PC-9 (cell line): ENCODE measurements at regions not wholly inside any gene's neighbourhood (a gene's known extent, or its start where the extent isn't known, plus 50 kb on each side); places are given as distances from the start of the nearest gene placed in this dataset.
A peak's percentile ranks its signal among the peaks of the same experiment; 100 is the strongest.

ENCODE experiments used
- BruUV-seq: library from RNA; stranded (reverse); fragments of 400-500 nt; replicated peaks from 2 replicates; lab custom pipeline; 2021; lab: Mats Ljungman, UMichigan
- CTCF ChIA-PET: fragments of 300-600 bp; sonication (Branson Sonifier 250); formaldehyde crosslinking; loops from one replicate; lab custom pipeline; 2022; ENCODE audit warnings: antibody characterized with exemption; lab: Charles Lee
- POLR2A ChIA-PET: fragments of 300-600 bp; sonication (Branson Sonifier 250); formaldehyde crosslinking; loops from one replicate; lab custom pipeline; 2022; ENCODE audit warnings: antibody characterized with exemption; ENCODE audit not compliant: unreplicated experiment; lab: Charles Lee
- DNase-seq, 2 experiments: peaks; one replicate each; pipeline versions ENCODE4 v3.0.0 to v3.0.0-alpha.2; 2015 to 2022; ENCODE audit warnings: mixed read lengths in 1 of 2
- H2AFZ ChIP-seq: fragments of 200-600 bp; sonication (generic); 2 replicates; pipeline ENCODE4 v1.8.1; 2017; ENCODE audit warnings: antibody characterized with exemption
- H3F3A ChIP-seq: fragments of 200-600 bp; sonication (generic); 2 replicates; pipeline ENCODE4 v1.8.1; 2017; ENCODE audit warnings: antibody characterized with exemption, mild to moderate bottlenecking, low read depth; ENCODE audit not compliant: insufficient read depth
- H3K27ac ChIP-seq: fragments of 200-600 bp; sonication (generic); 2 replicates; pipeline ENCODE4 v1.6.1; 2016; ENCODE audit warnings: mixed run types
- H3K27me3 ChIP-seq: fragments of 200-600 bp; sonication (generic); 2 replicates; pipeline ENCODE4 v1.6.1; 2016; ENCODE audit warnings: low read depth, mixed run types; ENCODE audit not compliant: insufficient read depth
- H3K36me3 ChIP-seq: fragments of 200-600 bp; sonication (generic); 2 replicates; pipeline ENCODE4 v1.6.1; 2016; ENCODE audit warnings: low read depth, mixed run types
- H3K4me1 ChIP-seq: fragments of 200-600 bp; sonication (generic); replicated peaks from 2 replicates; pipeline ENCODE4 v1.6.1; 2016; ENCODE audit warnings: mixed run types; ENCODE audit not compliant: insufficient read depth
- H3K4me2 ChIP-seq: fragments of 200-600 bp; sonication (generic); 2 replicates; pipeline ENCODE4 v1.6.1; 2017; ENCODE audit warnings: mixed run types
- H3K4me3 ChIP-seq: fragments of 200-600 bp; sonication (generic); 2 replicates; pipeline ENCODE4 v1.6.1; 2016; ENCODE audit warnings: mixed run types
- H3K79me2 ChIP-seq: fragments of 200-600 bp; sonication (generic); 2 replicates; pipeline ENCODE4 v1.6.1; 2017; ENCODE audit warnings: low read depth, mixed run types
- H3K9me2 ChIP-seq: fragments of 200-600 bp; sonication (generic); 2 replicates; pipeline ENCODE4 v1.8.1; 2017; ENCODE audit warnings: mild to moderate bottlenecking; ENCODE audit not compliant: insufficient read depth
- H3K9me3 ChIP-seq: fragments of 200-600 bp; sonication (generic); 2 replicates; pipeline ENCODE4 v1.8.1; 2016; ENCODE audit warnings: low read depth; ENCODE audit not compliant: insufficient read depth
- H4K20me1 ChIP-seq: fragments of 200-600 bp; sonication (generic); 2 replicates; pipeline ENCODE4 v1.8.1; 2017; ENCODE audit not compliant: insufficient read depth
- CTCF ChIP-seq: fragments of 200-600 bp; sonication (generic); conservative IDR thresholded peaks from 2 replicates; pipeline ENCODE4 v1.6.1; 2017; ENCODE audit warnings: mixed run types, antibody characterized with exemption, mild to moderate bottlenecking, moderate library complexity
- EZH2 ChIP-seq: fragments of 200-600 bp; sonication (generic); IDR thresholded peaks from 2 replicates; pipeline ENCODE4 v1.8.0; 2017; ENCODE audit warnings: antibody characterized with exemption, low read depth
- intact Hi-C: fragments of 100-400 bp; cut with micrococcal nuclease; formaldehyde crosslinking; loops from one replicate; pipeline ENCODE4 v1.10.0; 2022; ENCODE audit not compliant: unreplicated experiment

- H3K4me2 ChIP-seq: no peak overlapping the region
Measured at GRCh38 chr13:78129823-78130222, 211.2 kb upstream of the EDNRB start.

GRCh38 chr13:78129359-78129758 lies 210.7 kb upstream of the EDNRB start:
- no peaks in the 10 kb centered on the region for H3K27me3 ChIP-seq
- H3K36me3 ChIP-seq: no peaks in the 10 kb centered on the region
- BruUV-seq: no TSS peak
- no peaks in the 10 kb centered on the region for H3K9me3 ChIP-seq
- intact Hi-C loops: no loop called here
- DNase-seq: no peak
- no peaks in the 10 kb centered on the region for H3K79me2 ChIP-seq
- ChIA-PET CTCF (no interaction called here), POLR2A (no interaction called here)
- H3K4me1 ChIP-seq: no peaks in the 10 kb centered on the region
- no peaks in the 10 kb centered on the region for H4K20me1 ChIP-seq
- H3K9me2 ChIP-seq: no peaks in the 10 kb centered on the region
- no peak overlapping the region for H2AFZ ChIP-seq
- no peak for TF ChIP-seq CTCF
- TF ChIP-seq EZH2: no peak
- no peak overlapping the region for H3K4me3 ChIP-seq
- no peaks in the 10 kb centered on the region for H3F3A ChIP-seq
- H3K27ac ChIP-seq: no peak overlapping the region
- H3K4me2 ChIP-seq: no peak overlapping the region

More at GRCh38 chr13:78129823-78130222, 211.2 kb upstream of the EDNRB start:
- no peaks in the 10 kb centered on the region for H3K4me1 ChIP-seq
- ChIA-PET POLR2A (no interaction called here), CTCF (no interaction called here)
- no peaks in the 10 kb centered on the region for H4K20me1 ChIP-seq
- no peak overlapping the region for H3K27ac ChIP-seq
- H3K27me3 ChIP-seq: no peaks in the 10 kb centered on the region
- H2AFZ ChIP-seq: no peak overlapping the region
- no peaks in the 10 kb centered on the region for H3K36me3 ChIP-seq
- intact Hi-C loops: loop anchor here (10.0 kb wide), 1 partner anchor 1195 kb away; no protein-coding TSS in a partner anchor
- no peaks in the 10 kb centered on the region for H3F3A ChIP-seq
- H3K9me2 ChIP-seq: no peaks in the 10 kb centered on the region
- TF ChIP-seq EZH2 (no peak), CTCF (no peak)
- H3K79me2 ChIP-seq: no peaks in the 10 kb centered on the region
- no peak for DNase-seq
- no TSS peak for BruUV-seq
- H3K4me3 ChIP-seq: no peak overlapping the region
- no peaks in the 10 kb centered on the region for H3K9me3 ChIP-seq

- no peaks in the 10 kb centered on the region for H3K4me1 ChIP-seq
- H3K27me3 ChIP-seq: no peaks in the 10 kb centered on the region
- TF ChIP-seq CTCF: peak; percentile 92
- no peak for TF ChIP-seq EZH2
- ChIA-PET CTCF (interaction anchor here (0.6 to 1.1 kb wide), 5 partner anchors 15 to 1024 kb away, joined by 3 to 4 read pairs (median 3); no protein-coding TSS in a partner anchor), POLR2A (no interaction called here)
- no peak overlapping the region for H3K4me3 ChIP-seq
- H3K79me2 ChIP-seq: no peaks in the 10 kb centered on the region
- no peaks in the 10 kb centered on the region for H3F3A ChIP-seq
- DNase-seq: no peak
- H3K36me3 ChIP-seq: no peaks in the 10 kb centered on the region
- H3K9me2 ChIP-seq: no peaks in the 10 kb centered on the region
- H3K4me2 ChIP-seq: peak overlapping the region; percentile 45
- no peak overlapping the region for H3K27ac ChIP-seq
- H2AFZ ChIP-seq: no peak overlapping the region
- intact Hi-C loops: loop anchor here (1.0 kb wide), 1 partner anchor 342 kb away; no protein-coding TSS in a partner anchor
- H4K20me1 ChIP-seq: no peaks in the 10 kb centered on the region
- no TSS peak for BruUV-seq
- H3K9me3 ChIP-seq: no peaks in the 10 kb centered on the region
Measured at GRCh38 chr13:78121459-78122348, 203.1 kb upstream of the EDNRB start.
